DMS79 (cell line): ENCODE measurements at regions not wholly inside any gene's neighbourhood (a gene's known extent, or its start where the extent isn't known, plus 50 kb on each side); places are given as distances from the start of the nearest gene placed in this dataset.

Experiments
- DNase-seq: peaks from one replicate; lab custom pipeline; 2025; lab: John Stamatoyannopoulos, UW

GRCh38 chr15:95972812-95973211 is 357.7 kb upstream of the NR2F2 start:
- DNase-seq, result no peak

DNA sequence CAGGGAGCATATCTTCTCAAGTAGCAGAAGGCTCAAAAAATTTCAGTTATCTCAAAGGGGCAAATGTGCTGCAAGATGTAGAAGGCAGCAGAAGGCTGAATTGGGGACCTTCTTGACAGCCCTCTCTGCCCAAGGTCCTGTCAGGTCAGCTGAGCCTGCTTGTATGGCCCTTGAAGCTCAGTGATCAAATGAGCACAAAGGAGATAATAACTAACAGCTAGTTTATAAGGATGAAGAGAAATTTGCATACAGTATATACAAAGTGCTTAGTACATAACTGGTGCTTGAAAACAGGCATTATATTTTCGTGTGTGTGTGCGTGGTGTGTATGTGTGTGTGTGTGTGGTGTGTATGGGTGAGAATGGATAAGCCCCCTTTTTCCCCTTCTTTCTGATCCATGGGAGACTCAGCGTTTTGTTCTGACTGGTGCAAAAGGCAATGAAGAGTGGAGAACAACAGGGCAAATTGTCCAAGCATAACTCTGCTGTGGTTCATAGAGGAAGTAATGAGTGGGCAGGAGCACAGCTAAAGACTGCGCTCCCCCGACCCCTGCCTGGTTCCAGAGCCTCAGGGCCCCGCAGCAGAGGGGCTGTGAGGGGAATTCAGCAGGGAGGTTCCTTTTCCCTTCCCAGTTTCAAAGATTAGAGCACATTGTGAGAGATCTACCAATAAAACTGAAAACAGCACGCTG is 356.8 kb upstream of the NR2F2 start:
- DNase-seq, result no peak

GRCh38 chr15:95975212-95975611 is 355.3 kb upstream of the NR2F2 start:
- DNase-seq, result no peak

DNA sequence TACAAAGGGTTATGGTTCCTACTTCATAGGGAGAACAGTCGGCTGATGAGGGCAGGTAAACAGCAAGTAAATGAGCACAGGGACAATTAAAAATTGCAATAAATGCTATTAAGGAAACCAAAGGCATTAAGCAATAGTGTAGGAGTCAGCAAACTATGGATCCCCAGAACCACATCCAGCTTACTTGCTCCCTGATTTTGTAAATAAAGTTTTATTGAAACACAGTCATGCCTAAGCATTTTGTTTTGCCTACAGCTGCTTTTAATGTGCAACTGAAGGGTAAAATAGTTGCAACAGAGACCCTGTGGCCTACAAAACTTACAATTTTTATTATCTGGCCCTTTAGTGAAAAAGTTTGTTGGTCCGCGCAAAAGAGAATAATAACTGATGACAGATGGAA is 351.2 kb upstream of the NR2F2 start:
- DNase-seq, result no peak

- DNase-seq, result no peak
Observed at GRCh38 chr15:95981209-95981608, 349.3 kb upstream of the NR2F2 start.

- DNase-seq, result no peak
Observed at GRCh38 chr15:95987299-95987698, 343.2 kb upstream of the NR2F2 start.

- no peak for DNase-seq
Observed at GRCh38 chr15:95987886-95988573, 342.5 kb upstream of the NR2F2 start.

DNA sequence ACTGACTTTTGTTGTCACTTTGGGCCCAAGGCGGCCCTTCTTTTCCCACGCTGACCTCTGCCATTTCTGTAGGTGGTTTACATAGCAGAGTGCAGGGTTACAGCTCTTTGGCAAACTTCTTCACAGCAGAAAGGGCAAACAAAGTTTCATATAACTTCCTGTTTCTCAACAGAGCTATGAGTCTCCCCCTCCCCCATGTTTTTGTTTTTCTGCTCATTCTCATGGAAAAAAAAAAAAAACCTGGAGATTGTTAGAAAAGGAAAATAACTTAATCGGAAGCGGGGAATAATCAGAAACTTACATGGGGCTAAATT is 342.0 kb upstream of the NR2F2 start:
- DNase-seq, result no peak

GRCh38 chr15:95989392-95989791 is 341.1 kb upstream of the NR2F2 start:
- DNase-seq, result no peak

DNA sequence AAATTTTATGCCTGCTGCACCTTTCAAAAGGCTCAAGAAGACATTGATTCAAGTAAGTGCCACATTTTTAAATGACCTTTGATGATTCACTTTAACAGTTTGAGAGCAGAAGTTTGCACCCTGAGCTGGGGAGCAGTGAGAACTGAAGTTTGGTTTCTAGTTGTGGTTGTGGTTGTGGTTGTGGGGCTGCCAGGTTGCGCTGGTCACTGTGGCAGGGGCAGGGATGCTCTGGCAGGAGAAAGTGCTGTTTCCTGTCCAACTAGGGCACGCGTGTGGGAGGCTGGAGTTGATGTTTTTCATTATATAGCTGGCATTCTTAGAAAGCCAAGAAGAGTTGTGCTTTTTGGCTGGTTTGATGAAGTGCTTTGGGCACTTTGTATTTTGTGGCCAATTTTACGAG is 339.7 kb upstream of the NR2F2 start:
- DNase-seq, result no peak

DNA sequence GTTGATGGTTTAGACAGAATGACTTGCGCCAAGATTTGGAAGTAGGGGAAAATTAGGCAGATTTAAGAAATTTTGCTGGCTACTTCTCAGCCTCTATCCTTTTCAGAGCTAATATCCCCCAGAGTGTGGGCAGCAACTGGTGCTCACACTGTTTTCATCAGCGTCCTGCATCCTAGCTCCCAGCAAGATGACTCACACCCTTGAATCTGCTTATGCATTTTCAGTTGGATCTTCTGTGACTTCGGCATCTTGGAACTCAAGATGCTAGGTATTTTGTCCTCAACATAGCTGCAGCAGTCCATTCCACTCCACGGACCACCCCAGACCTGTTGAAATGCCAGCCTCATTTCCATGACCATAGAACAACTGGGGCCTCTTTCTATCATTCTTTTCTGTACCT is 336.1 kb upstream of the NR2F2 start:
- DNase-seq, result no peak

- no peak for DNase-seq
Observed at GRCh38 chr15:95995375-95996168, 334.9 kb upstream of the NR2F2 start.

GRCh38 chr15:95996494-95996893 is 334.0 kb upstream of the NR2F2 start:
- no peak for DNase-seq

DNA sequence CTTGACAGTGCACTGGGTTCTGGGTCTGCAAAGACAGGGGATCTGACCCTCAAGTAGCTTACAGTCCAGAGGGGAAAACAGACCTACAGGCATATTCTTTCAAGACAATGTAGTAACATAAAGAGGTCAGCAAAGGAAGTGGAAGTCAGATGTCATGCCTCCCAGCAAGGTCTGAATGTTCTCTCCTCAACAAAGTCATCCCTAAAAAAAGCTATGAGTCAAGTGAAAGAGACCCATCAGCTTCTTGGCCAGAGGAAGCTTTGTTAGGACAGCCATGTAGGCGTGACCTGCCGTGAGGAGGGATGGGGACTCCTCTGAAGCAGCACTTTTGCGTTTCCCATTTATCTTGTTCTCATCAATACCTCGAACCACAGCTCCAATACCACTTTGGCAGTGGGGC is 331.6 kb upstream of the NR2F2 start:
- DNase-seq, result no peak

DNA sequence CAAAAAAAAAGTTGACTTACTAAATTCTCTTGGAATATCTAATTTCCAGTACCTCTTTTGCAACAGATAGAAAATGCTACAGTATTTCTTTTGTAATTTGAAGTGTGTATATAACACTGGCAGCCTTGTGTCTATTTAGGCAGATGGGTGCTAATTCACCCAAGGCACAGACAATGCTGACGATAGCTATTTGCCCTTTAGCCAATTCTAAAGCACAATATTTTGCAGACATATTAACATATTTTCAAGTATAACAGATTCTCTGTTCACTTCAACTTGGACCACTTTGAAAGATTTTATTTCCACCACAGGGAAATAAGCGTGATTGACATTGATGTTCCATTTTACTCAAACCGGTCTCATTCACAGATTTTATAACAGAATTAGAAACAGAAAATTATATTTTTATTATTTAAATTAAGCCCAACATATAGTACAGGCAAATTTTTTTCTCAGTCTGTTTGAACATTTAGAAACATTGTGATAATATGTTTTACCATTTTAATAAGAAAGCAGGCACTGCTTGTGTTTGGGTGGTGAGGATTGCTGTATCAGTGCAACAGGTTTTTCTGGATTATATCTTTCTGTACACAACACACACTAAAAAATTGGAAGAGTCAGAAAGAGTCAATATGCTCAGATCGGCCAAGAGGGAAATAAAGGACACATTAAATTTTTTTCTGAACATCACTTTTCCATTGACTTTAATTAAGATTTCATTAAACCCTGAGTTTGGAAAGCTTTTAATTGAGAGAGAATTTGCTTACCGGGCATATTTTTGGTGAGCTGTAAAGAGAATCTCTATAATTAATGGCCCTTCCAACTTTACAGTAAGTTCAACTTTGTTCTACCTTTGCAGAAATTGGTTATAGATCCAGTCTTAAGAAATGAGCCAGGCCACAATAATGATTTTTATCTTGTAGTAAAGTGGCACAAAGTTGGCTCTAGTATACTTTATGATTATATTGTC is 327.3 kb upstream of the NR2F2 start:
- DNase-seq, result no peak

- no peak for DNase-seq
Observed at GRCh38 chr15:96005906-96006305, 324.6 kb upstream of the NR2F2 start.

DNA sequence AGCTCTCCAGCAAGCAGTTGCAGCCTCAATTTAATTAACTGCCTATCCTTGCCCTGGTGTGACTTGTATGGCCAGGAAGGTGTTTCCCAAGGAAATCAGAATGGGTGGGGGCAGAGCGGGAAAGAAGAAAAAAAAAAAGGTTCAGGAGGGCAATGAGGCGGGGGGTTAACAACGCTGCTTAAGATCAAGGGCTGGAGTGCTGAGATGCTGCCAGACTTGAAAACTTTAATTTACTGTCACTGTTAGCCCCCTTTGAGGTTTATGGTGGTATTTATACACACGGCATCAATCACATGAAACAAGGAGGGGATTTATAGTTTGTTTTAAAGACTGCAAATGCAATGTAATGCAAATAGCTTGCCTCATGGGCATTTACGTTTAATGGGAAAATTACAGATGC is 319.4 kb upstream of the NR2F2 start:
- no peak for DNase-seq

DNA sequence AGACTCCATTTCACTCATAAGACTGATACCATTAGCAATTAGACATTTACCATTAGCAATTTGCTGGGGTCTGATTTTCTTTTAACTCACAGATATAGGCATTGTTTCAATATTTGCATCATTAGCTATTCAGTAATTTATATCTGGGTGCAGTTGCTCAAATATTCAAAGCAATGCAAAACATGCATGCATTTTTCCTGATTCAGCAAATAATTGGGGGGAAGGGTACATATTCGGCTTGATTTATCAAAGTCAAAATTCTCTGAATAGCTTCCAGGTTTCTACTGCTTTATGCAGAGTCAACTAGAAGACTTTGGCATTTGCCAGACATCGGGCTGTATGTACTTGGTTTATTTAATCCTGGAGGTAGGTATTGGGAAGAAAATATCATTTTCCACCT is 315.6 kb upstream of the NR2F2 start:
- no peak for DNase-seq

GRCh38 chr15:96019114-96019513 is 311.4 kb upstream of the NR2F2 start:
- DNase-seq, result no peak

DNA sequence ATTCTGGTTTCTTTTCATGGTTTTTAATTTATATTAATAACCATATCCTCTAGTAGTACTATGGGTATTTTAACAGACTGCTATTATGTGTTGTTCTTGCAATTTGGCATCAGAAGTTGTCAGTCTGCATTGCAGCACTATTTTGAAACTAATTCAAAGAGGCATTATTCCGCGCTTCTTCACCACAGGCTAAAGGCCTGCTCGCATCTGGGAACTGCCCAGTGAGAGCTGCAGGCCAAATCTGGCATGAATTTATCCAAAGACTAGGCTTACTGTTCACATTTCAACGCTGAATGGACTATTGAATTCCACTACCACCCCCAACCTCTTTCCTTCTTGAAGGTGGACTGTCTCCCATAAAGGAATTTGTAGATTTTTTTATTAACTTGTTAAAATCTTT is 310.4 kb upstream of the NR2F2 start:
- DNase-seq, result no peak

GRCh38 chr15:96020797-96021196 is 309.7 kb upstream of the NR2F2 start:
- no peak for DNase-seq

DNA sequence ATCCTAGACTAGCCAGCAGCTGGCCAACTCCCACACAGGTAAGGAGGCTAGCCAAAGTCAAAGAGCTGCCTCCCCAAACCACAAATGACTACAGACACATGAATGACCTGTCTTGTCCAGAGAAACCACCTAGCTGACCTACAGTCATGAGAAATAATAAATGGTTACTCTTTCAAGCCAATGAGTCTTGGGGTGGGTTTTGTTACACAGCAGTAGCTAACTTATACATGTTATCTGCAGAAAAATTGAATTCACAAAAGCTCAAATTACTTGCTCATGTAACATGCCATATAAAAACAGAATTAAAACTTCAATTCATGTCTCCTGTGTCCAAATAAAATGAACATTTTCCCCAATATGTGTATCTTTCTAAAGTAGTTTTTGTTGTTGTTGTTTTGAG is 307.4 kb upstream of the NR2F2 start:
- no peak for DNase-seq
